ENCODE measurements at regions not wholly inside any gene's neighbourhood (a gene's known extent, or its start where the extent isn't known, plus 50 kb on each side); places are given as distances from the start of the nearest gene placed in this dataset.

- no peak for DNase-seq
Measured at GRCh38 chr10:62721687-62722086, 82.8 kb upstream of the ADO start.

GRCh38 chr10:62723375-62723774 lies 81.1 kb upstream of the ADO start:
- DNase-seq, result no peak

DNA sequence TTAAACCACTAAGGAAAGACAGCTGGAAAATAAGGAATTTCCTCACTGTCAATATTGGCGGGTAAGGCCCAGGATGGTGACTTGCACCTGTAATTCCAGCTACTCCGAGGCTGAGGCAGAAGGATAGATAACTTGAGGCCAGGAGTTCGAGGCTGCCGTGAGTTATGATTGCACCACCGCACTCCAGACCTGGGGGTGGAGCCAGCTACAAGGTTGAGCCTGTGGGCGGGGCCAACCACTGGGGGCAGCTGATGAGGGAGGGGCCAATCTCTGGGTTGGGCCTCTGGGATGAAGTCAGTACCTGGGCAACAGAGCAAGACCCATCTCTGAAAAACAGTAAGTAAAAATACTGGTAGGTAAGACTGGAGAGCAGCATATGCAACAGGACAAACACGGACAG lies 80.1 kb upstream of the ADO start:
- no peak for DNase-seq

DNA sequence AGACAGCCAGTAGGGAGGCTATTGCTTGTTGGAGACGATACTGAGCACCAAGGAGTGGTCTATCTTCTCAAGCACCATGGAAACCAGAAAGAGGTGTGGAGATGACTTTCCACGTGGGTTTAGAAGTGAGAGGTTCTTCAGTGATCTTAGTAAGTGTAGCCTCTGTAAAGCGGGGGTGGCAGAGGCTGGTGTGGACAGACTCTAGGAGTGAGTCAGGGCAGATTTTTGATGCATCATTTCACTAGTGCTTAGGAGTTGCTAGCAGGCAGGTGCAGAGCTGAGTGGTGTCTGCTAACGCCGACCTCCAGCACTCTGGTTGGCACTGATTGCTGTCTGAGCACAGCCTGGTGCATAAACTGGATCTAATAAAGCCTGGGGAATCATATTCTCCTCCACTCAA lies 78.4 kb upstream of the ADO start:
- DNase-seq, result no peak

DNA sequence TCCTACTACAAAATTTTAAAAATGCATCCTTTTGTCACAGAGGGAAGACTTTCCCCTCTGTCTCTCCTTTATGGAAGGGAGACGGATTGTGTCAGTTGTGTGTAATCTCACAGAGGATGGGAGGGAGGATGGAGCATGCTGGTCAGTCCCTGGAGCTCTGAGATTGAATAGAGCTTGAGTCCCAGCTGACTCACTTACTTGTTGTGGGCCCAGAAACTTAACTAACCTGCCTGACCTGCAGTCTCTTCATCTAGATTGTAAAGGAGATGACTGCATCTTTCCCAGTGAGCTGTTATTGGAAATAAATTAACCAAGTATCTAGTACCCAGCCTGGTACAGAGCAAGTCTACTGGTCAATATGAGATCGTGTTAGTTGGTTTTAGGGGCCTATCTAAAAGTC lies 77.9 kb upstream of the ADO start:
- no peak for DNase-seq

DNA sequence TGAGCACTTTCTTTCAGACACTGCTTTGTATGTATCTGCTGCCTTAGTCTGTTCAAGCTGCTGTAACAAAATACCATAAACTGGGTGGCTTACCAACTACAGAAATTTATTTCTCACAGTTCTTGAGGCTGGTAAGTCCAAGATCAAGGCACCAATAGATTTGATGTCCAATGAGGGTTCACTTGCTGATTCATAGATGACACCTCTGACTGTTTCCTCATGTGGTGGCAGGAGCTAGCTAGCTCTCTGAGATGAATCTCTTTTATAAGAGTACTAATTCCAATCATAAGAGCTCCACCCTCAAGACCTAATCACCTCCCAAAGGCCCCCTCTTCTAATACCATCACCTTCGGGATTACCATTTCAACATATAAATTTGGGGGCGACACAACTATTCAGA lies 76.6 kb upstream of the ADO start:
- no peak for DNase-seq

GRCh38 chr10:62728479-62728878 lies 76.0 kb upstream of the ADO start:
- no peak for DNase-seq

DNA sequence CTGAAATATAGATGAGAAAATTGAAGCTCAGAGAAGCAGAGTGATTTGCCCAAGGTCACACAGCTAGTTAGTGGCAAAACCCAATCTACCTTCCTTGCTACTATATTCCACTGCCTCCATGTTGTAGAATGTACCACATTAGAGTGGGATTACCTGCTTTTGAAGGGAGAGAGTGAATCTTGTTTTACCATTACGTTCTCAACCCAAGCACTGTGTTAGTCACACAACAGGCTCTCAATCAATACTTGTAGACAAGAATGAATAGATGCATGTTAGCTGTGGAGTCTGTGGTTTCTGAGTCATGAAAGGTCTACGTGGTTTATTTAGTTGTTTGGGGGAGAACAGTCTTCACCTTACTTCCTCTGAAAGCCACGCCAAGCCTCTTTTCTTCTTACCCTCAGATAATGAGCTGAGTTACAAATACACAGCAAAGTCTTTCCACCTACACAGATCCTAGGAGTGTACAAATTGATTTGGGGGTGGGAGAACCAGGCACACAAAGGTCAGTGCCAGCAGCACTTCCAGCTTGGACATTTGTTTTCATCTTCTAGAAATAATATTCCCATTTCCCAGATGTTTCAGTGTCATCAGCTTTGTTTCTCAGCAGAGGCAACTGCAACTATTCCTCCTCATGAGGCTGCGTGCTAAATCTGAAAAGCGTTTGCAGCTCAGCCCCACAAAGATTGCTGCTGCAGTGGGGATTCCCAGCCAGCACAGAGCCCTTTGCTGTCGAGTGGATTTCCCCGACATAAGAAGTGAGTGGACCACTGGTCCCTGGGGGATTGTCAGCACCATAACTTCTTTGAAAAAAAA lies 71.5 kb upstream of the ADO start:
- no peak for DNase-seq

GRCh38 chr10:62733654-62734293 lies 70.7 kb upstream of the ADO start:
- no peak for DNase-seq

- DNase-seq, result no peak
Measured at GRCh38 chr10:62734781-62735463, 69.6 kb upstream of the ADO start.

- DNase-seq, result no peak
Measured at GRCh38 chr10:62735464-62736167, 68.9 kb upstream of the ADO start.

DNA sequence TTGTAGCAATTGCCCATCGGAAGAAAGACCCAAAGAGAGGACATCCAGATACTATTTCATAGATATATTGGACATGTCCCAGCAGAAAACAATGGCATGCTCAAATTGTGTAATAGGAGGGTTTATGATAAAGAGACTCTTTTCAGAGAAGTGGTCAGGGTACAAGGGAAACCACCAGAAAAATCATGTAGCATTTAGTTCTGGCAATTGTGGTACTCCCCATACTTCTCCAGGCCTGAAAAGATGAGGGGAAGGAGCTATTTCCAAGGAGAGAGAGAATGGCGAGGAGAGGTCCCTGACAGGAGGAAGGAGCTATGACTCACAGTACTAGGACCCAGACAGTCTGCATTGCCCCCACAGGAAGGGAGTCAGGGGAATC lies 68.4 kb upstream of the ADO start:
- no peak for DNase-seq

DNA sequence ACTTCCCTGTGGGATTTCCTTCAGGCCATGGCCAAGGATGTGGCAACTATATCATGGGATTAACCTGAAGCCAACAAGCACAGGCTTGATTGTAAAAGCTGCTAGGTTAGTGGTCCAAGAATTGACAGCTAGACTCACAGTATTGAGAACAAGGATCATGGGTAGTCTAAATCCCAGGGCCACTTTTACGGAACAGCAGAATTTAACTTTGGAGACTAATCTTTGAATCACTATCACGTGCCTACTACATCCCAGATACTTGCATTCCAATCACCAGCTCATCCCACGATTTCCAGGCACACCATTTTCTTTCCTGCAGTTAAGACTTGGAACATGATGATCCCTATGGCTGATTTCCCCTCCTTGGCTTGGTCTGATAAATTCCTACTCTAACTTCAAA lies 65.6 kb upstream of the ADO start:
- no peak for DNase-seq

GRCh38 chr10:62740885-62741745 lies 63.4 kb upstream of the ADO start:
- no peak for DNase-seq

- DNase-seq, result no peak
Measured at GRCh38 chr10:62741996-62742395, 62.5 kb upstream of the ADO start.

DNA sequence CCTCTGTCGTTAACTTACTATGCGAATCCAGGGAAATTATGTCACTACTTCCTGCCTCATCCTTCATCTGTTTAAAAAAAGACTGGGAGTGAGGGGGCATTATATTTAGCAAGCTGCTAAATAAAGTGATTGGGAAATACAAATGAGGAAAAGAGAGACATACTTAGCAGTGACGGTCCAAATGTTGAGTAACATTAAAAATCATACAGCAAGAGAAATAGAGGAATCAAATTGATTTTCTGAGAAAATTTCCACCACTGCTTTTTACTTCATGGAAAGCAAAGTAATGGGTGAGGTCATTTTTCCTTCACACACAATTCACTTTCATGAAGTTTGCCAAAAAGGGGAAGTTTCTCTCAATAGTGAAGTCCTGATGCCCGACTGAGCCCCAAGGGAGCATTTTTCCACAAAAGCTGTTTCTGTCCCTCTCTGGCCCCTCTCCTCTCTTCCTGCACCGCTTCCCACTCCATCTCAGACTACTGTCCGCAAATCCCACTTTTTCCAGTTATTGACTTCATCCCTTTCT lies 61.9 kb upstream of the ADO start:
- DNase-seq, result no peak

DNA sequence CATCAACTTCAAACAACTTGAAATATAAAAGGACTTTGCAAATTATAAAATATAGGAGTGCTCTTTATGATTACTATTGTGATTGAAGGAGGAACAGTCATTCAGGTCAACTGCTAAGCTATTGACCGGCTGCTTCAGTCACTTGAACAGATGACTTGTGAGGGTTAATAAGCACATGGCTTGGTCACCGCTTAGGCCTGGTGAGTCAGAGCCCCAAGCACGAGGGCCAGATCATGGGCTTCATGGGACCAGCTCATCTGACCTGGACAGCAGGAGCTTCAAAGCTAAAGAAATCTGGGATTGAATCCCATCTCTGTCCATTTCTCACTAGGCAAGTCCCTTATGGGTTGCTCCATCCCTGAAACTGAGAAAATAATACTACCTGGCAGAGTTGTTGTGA lies 60.4 kb upstream of the ADO start:
- DNase-seq, result no peak

- DNase-seq, result no peak
Measured at GRCh38 chr10:62745581-62745980, 58.9 kb upstream of the ADO start.

DNA sequence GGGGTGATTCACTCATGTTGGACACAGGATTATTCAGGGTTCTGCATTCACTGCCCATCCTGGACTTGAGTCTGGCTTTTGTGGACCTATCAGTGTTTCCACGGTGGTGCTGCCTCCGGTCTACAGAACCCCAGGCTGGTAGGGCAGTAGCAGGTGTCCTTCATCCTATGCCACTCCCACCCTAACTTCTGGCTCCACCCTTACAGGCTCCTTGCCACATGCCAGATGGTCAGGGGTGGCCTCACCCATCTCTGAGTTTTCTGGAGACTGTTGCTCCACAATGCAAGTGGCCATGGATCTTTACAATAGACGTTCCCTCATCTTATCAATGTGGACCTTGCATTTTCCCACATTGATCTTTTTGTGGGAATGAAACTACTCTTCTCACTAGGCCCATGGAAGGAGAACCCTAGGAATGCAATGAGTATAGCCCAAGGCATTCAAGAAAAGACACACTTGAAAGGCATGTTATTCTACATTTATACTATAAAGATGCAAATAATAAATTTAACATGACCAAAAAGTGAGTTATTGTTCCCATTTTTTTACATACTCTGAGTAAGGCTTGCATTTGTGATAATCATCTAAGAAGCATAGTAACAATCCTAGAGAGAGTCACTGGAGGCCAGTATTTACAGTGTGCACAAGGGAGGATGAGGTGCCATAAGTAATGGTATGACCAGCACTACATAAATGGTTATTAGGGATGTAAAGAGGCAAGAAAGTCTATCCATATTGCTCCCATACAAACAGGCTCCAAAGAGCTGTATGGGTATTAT lies 57.4 kb upstream of the ADO start:
- DNase-seq, result no peak

- no peak for DNase-seq
Measured at GRCh38 chr10:62748386-62748785, 56.1 kb upstream of the ADO start.

- no peak for DNase-seq
Measured at GRCh38 chr10:62749093-62749683, 55.3 kb upstream of the ADO start.
